Stimulated activated memory B cell treated with anti-CD40 and anti-IgM and Interleukin-4, amounts not matched to agents 10 μg/mL and 1 μg/mL and 100 μg/mL, for 72 hours (primary cell): ENCODE measurements at regions not wholly inside any gene's neighbourhood (a gene's known extent, or its start where the extent isn't known, plus 50 kb on each side); places are given as distances from the start of the nearest gene placed in this dataset.
A peak's percentile ranks its signal among the peaks of the same experiment; 100 is the strongest.

Experiments used
- ATAC-seq: fragments of 150-1000 bp; cut with Tn5 transposase; 2 replicates; pipeline ENCODE4 v1.10.0; 2021
- H3K27ac Mint-ChIP-seq: one replicate; pipeline ENCODE4 v1.8.0; 2022; ENCODE audit warnings: mild to moderate bottlenecking, mixed read lengths
- H3K27me3 Mint-ChIP-seq: one replicate; pipeline ENCODE4 v1.8.0; 2022; ENCODE audit warnings: mixed read lengths
- H3K36me3 Mint-ChIP-seq: one replicate; pipeline ENCODE4 v1.8.0; 2022; ENCODE audit warnings: mixed read lengths
- H3K4me1 Mint-ChIP-seq: one replicate; pipeline ENCODE4 v1.8.0; 2022; ENCODE audit warnings: mixed read lengths
- H3K4me3 Mint-ChIP-seq: one replicate; pipeline ENCODE4 v1.8.0; 2022; ENCODE audit warnings: mild to moderate bottlenecking, moderate library complexity, mixed read lengths
- H3K9me3 Mint-ChIP-seq: one replicate; pipeline ENCODE4 v1.8.0; 2022; ENCODE audit warnings: mixed read lengths

- no peak for ATAC-seq
Measured at GRCh38 chr6:26214803-26215584, 127.8 kb downstream of the HFE start.

GRCh38 chr6:26215585-26216358 is 128.5 kb downstream of the HFE start:
- H3K27me3 Mint-ChIP-seq: no peaks in the 10 kb centered on the region
- no peak overlapping the region for H3K27ac Mint-ChIP-seq
- H3K36me3 Mint-ChIP-seq: no peaks in the 10 kb centered on the region
- ATAC-seq: peak; percentile 44
- H3K4me3 Mint-ChIP-seq: no peak overlapping the region
- H3K4me1 Mint-ChIP-seq: peaks cover 7% of the 10 kb centered on the region
- no peaks in the 10 kb centered on the region for H3K9me3 Mint-ChIP-seq

More at GRCh38 chr6:26214803-26215584, 127.8 kb downstream of the HFE start:
- no peaks in the 10 kb centered on the region for H3K4me1 Mint-ChIP-seq
- no peaks in the 10 kb centered on the region for H3K36me3 Mint-ChIP-seq
- H3K9me3 Mint-ChIP-seq: peaks cover 3% of the 10 kb centered on the region
- H3K27ac Mint-ChIP-seq: no peak overlapping the region
- H3K4me3 Mint-ChIP-seq: no peak overlapping the region
- H3K27me3 Mint-ChIP-seq: no peaks in the 10 kb centered on the region

GRCh38 chr6:26216359-26216885 is 129.2 kb downstream of the HFE start:
- H3K27me3 Mint-ChIP-seq: no peaks in the 10 kb centered on the region
- peak; percentile 90 for ATAC-seq
- no peaks in the 10 kb centered on the region for H3K36me3 Mint-ChIP-seq
- H3K27ac Mint-ChIP-seq: no peak overlapping the region
- H3K4me3 Mint-ChIP-seq: no peak overlapping the region
- no peaks in the 10 kb centered on the region for H3K9me3 Mint-ChIP-seq
- H3K4me1 Mint-ChIP-seq: peaks cover 7% of the 10 kb centered on the region

- Mint-ChIP-seq H3K36me3 (no peaks in the 10 kb centered on the region), H3K27ac (no peak overlapping the region), H3K4me3 (no peak overlapping the region), H3K27me3 (no peaks in the 10 kb centered on the region), H3K4me1 (peaks cover 7% of the 10 kb centered on the region), H3K9me3 (no peaks in the 10 kb centered on the region)
- peak; percentile 75 for ATAC-seq
Measured at GRCh38 chr6:26216886-26217713, 129.9 kb downstream of the HFE start.

- Mint-ChIP-seq H3K9me3 (no peaks in the 10 kb centered on the region), H3K4me3 (no peak overlapping the region), H3K4me1 (peaks cover 8% of the 10 kb centered on the region), H3K27ac (no peak overlapping the region), H3K27me3 (no peaks in the 10 kb centered on the region), H3K36me3 (no peaks in the 10 kb centered on the region)
- no peak for ATAC-seq
Measured at GRCh38 chr6:26217714-26218075, 130.5 kb downstream of the HFE start.

- H3K4me3 Mint-ChIP-seq: no peak overlapping the region
- H3K27ac Mint-ChIP-seq: no peak overlapping the region
- H3K36me3 Mint-ChIP-seq: no peaks in the 10 kb centered on the region
- no peaks in the 10 kb centered on the region for H3K27me3 Mint-ChIP-seq
- no peak for ATAC-seq
- H3K4me1 Mint-ChIP-seq: peaks cover 15% of the 10 kb centered on the region
- H3K9me3 Mint-ChIP-seq: no peaks in the 10 kb centered on the region
Measured at GRCh38 chr6:26218824-26219223, 131.6 kb downstream of the HFE start.

GRCh38 chr6:26220145-26220970 is 133.1 kb downstream of the HFE start:
- no peak overlapping the region for H3K4me3 Mint-ChIP-seq
- H3K9me3 Mint-ChIP-seq: no peaks in the 10 kb centered on the region
- peak overlapping the region; percentile 16 for H3K27ac Mint-ChIP-seq
- H3K27me3 Mint-ChIP-seq: no peaks in the 10 kb centered on the region
- peaks cover 15% of the 10 kb centered on the region for H3K4me1 Mint-ChIP-seq
- H3K36me3 Mint-ChIP-seq: no peaks in the 10 kb centered on the region
- no peak for ATAC-seq

- Mint-ChIP-seq H3K36me3 (no peaks in the 10 kb centered on the region), H3K9me3 (no peaks in the 10 kb centered on the region), H3K27me3 (no peaks in the 10 kb centered on the region), H3K4me1 (peaks cover 15% of the 10 kb centered on the region), H3K4me3 (no peak overlapping the region), H3K27ac (no peak overlapping the region)
- ATAC-seq: no peak
Measured at GRCh38 chr6:26221186-26221585, 134.0 kb downstream of the HFE start.

- Mint-ChIP-seq H3K36me3 (no peaks in the 10 kb centered on the region), H3K4me1 (peaks cover 15% of the 10 kb centered on the region), H3K9me3 (no peaks in the 10 kb centered on the region), H3K27ac (no peak overlapping the region), H3K27me3 (no peaks in the 10 kb centered on the region), H3K4me3 (no peak overlapping the region)
- no peak for ATAC-seq
Measured at GRCh38 chr6:26222571-26222970, 135.3 kb downstream of the HFE start.

- Mint-ChIP-seq H3K9me3 (no peaks in the 10 kb centered on the region), H3K4me1 (peaks cover 15% of the 10 kb centered on the region), H3K4me3 (no peak overlapping the region), H3K36me3 (no peaks in the 10 kb centered on the region), H3K27ac (no peak overlapping the region), H3K27me3 (no peaks in the 10 kb centered on the region)
- ATAC-seq: peak; percentile 60
Measured at GRCh38 chr6:26223228-26223627, 136.0 kb downstream of the HFE start.

GRCh38 chr6:26223650-26224546 is 136.7 kb downstream of the HFE start:
- no peaks in the 10 kb centered on the region for H3K36me3 Mint-ChIP-seq
- peaks cover 15% of the 10 kb centered on the region for H3K4me1 Mint-ChIP-seq
- ATAC-seq: peak; percentile 92
- no peaks in the 10 kb centered on the region for H3K27me3 Mint-ChIP-seq
- H3K9me3 Mint-ChIP-seq: no peaks in the 10 kb centered on the region
- H3K27ac Mint-ChIP-seq: no peak overlapping the region
- H3K4me3 Mint-ChIP-seq: no peak overlapping the region

GRCh38 chr6:26224547-26224912 is 137.3 kb downstream of the HFE start:
- H3K9me3 Mint-ChIP-seq: no peaks in the 10 kb centered on the region
- H3K36me3 Mint-ChIP-seq: no peaks in the 10 kb centered on the region
- H3K4me3 Mint-ChIP-seq: no peak overlapping the region
- ATAC-seq: no peak
- H3K27me3 Mint-ChIP-seq: no peaks in the 10 kb centered on the region
- H3K27ac Mint-ChIP-seq: no peak overlapping the region
- H3K4me1 Mint-ChIP-seq: peaks cover 15% of the 10 kb centered on the region

GRCh38 chr6:26224940-26225847 is 138.0 kb downstream of the HFE start:
- Mint-ChIP-seq H3K4me1 (peaks cover 14% of the 10 kb centered on the region), H3K9me3 (no peaks in the 10 kb centered on the region), H3K4me3 (no peak overlapping the region), H3K27me3 (no peaks in the 10 kb centered on the region), H3K36me3 (no peaks in the 10 kb centered on the region), H3K27ac (no peak overlapping the region)
- no peak for ATAC-seq
